ENCODE measurements at regions not wholly inside any gene's neighbourhood (a gene's known extent, or its start where the extent isn't known, plus 50 kb on each side); places are given as distances from the start of the nearest gene placed in this dataset.

DNA sequence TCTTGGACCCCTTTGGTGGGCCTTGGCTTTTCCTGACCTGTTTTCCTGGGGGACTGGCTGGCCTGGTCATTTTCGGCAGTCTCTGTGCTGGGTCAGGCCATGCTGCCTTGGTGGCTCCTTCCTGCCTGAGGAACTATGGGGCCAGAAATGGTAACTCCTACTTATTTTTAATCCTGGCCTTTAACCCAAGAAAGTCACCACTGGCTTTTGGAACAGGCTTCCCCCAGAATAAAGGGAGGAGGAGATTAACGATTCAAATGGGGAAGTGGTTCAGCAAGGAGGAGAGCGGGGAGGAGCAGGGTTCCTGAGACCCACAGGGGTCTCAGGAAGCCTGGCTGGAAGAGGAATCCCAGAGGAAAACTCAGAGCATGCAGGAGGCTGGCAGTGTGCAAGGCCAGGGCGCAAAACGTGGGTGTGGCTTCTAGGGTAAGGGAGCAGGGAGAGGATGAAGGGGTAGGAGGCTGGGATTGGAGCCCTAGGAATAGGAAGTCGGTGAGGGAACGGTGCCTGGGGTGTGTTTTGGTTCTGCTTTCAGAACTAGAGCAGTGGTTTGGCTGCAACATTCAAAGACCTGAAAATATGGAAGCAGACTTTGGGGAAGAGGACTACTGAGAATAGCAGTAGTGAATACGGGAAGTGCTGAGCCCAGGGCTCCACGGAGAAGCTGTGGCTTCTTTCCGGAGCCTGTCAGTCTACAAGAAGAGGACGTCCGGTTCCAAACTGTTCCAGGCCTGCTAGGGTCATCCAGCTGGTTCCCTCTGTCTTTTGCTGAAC is 271.1 kb upstream of the KLF4 start:
- DNase-seq: no peak

DNA sequence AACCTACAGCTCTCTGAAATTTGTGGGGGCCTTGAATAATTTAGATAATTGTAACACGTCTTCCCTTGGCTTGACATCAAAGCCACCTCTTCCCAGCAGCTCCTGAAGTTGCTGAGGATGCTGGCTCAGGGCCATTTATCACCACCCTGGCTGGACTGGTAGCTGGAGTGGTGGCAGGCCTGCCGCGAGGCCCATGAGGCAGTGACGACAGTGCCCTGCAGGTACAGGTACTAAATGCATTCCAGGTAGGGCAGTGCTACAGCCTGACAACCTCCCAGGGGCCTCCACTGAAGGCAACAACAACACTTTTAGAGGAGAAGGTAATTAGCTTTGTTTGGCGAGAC is 270.2 kb upstream of the KLF4 start:
- no peak for DNase-seq

DNA sequence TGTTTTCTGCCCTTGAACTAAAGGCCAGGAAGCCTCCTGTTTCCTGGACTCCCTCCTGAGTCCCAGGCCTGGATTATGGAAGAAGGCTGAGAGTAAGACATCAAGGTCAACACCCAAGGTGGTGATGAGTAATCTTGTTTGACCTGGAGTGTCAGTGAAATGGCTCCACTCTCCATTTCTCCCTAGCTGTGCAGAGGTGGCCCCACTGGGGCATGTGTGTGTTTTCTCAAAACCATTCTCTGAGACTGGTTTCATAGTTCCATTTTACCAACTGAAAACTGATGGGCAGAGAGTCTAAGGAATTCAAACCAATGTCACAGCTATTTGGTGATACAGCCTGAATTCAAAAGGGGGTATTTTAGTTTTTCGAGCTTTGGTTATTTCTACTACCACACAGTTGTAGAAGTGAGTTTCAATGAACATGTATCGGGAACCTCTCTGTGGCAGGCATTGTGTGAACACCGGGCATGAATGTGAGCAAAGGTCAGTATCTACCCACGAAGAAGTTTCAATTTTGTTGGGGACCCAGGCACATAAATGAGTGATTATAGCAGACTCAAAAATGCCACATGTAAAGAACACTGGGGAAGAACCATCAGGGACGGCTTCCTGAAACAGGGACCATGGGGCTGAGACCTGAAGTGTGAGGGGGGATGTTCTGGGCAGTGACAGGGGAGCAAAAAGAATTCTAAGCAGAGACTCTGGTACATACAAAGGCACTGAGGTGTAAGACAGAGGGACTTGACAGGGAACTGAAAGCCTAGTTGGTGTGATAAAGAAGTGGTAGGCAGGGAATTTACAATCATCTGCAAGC is 269.6 kb upstream of the KLF4 start:
- no peak for DNase-seq

DNA sequence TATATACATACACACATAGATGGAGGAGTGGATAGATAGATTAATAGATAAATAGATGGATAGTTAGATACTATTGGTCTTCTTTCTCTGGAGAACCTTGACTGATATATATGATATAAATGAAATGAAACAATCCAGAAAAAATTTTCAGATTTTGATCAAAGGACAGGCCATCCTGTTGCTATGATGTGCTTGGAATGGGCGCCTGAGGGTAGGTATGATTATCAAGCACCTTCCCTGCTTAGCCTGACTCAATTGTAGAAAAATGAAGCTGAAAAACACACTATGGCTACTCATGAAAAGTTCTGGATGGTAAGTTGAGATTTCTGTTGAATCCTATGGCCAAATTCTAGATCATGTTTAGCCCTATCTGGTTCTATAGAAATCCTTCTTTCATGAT is 266.5 kb upstream of the KLF4 start:
- DNase-seq: no peak

DNA sequence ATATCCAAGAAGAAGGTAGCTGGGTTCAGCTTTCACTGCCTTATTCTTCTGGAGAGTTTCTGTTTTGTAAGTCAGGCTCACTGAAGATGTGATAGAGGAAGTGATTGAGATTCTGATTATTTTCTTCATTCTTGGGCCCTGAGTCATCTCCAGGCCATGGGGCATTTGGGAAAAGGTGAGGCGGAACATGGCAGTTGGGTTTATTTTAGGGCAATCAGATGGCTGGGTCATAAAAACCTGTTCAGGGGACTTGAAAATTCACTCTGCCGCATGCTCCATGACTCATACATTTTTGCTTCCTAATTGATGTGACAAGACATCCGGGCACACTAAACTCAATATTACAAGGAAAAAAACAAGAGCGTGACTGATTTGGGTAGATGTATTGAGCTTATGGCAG is 265.7 kb upstream of the KLF4 start:
- peak; percentile 88 for DNase-seq

DNA sequence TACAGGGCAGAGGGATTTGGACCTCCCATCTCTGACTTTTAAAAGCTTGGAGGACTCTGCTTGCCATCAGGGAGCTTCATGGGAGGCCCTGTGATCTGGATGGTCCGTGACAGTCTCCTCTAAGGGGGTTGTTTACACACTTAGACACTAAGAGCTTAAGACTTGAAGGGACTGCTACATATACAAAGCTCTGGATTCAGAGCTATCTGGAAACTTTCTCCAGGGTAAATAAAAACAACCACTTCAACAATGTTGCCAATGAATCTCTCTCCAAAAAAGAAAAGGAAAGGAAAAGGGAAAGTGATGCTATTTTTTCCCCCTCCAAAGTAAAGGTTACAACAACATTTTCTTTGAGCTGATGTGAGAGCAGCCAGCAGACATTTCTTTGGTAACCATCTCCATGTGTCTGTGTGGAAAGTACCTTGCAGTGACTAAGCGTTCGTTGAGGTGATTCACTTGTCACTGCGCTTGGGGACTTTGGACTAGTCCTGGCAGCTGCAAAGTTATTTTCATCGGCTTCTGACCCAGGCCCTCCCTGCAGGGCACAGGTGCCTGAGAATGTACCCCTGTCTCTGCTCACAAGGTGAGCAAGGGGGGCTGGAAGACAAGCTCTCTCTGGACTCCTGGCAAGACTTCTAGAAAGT is 262.1 kb upstream of the KLF4 start:
- peak; percentile 53 for DNase-seq

DNA sequence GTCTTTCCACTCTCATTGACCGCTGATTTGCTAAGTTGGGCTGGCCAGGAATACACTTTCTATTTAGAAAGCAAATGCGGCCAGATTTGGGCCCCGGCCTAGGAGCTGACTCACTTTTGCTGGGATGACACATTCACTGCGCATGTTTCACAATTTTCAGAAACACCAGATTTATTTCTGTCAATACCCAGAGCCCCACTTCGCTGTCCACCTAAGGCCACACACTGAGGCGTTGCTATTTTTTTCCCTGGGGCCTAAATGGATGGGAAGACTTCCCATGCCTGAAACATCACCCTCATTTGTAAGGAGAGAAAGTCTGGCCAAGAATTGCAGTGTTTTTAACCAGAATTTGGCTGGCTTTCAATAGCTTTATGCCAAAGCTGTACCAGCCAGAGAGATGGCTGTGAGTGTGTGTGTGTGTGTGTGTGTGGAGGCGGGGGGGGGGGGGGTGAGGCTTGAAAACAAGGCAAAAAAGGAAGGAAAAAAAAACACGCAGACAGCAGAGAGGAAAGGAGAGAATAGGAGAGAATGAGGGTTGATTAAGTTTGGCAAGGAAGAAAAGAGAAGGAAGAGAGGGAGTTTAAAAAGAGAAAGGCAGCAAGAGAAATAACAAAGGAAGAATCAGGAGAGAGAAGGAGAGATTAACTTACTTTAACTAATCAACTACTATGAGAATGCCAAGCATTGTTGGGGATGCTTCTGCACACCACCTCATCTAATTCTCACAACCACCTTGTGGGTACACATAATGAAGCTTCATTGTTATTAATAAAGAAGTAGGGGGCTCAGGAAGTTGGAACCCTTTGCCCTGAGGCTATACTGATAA is 261.4 kb upstream of the KLF4 start:
- DNase-seq: peak; percentile 90

DNA sequence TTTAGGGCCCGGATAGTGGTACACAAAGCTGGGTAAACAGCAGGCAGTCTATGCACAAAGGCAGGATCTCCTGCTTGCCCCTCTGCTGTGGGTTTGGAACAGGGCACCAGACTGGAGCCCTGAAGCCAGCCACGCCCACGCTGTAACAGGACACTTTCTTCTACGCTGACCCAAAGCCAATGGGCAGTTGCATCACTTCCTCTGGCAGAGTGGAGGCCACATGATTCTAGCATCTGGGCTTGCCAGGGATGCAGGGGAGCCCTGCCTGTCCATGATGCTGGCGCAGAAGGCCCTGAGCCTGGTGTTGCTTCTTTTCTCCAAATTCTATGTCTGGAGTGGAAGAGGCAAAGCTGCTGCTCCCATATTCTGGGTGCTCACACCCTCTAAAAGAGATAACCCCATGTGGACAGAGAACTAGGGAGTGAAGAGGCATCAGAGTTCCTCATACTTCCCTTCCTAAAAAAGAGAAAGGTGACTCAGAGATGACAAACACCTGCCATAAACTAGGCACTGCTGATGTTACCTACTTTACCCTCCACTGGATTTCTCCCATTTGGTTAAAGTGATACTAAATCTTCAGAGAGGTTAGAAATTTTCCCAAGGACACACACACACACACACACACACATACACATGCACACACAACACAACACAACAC is 260.3 kb upstream of the KLF4 start:
- peak; percentile 83 for DNase-seq

DNA sequence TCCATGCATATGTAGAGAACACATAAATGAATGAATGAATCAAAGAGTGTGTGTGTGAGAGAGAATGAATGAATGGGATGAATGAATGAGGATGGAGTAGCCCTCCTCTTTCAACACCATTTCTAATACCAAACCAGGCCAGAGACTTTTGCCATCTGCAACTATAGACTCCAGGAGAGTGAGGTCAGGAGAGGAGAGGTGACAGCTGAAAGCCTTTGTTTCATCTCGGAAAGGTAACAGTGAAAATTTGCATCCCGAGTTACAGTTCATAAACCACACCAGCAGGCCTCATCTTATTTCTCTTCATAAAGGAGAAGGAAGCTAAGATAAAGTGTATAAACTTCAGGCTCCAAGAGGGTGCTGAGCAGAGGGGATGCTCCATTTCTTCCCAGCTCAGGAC is 255.3 kb upstream of the KLF4 start:
- no peak for DNase-seq

DNA sequence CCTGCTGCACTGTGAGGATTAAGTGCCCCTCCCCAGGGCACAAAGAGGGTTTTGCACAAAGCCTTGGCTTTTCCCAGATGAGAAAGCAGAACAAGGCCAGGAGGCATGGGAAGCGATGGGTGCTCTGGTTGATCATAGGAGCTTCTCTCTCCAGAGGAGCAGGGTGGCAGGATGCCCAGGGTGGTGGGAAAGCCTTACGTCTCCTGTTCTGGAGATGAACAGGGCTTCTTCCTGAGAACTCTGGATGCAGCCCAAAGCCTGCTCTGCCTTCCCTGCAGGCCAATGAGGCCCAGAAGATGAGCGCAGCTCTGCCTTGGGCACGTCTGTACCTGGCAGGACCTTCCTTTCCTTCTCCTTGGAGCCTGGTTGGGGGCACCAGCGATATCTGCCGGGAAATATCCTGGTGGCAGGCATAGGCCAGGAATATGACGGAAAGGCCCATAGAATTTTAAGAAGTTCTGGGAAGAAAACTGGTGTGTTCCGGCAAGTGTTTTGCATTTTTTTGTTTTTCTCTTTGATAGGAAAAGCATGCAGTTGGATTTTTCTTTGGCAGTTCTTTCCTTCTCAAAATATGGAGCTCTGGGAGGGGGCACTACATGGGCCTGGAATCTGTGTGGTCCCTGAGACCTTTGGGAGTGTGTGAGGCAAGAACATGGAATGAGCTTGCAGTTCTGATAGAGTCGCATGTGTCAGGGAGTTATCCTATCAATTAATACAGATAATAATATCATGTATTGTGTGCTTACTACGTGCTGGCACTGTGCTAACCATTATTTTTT is 253.2 kb upstream of the KLF4 start:
- no peak for DNase-seq

DNA sequence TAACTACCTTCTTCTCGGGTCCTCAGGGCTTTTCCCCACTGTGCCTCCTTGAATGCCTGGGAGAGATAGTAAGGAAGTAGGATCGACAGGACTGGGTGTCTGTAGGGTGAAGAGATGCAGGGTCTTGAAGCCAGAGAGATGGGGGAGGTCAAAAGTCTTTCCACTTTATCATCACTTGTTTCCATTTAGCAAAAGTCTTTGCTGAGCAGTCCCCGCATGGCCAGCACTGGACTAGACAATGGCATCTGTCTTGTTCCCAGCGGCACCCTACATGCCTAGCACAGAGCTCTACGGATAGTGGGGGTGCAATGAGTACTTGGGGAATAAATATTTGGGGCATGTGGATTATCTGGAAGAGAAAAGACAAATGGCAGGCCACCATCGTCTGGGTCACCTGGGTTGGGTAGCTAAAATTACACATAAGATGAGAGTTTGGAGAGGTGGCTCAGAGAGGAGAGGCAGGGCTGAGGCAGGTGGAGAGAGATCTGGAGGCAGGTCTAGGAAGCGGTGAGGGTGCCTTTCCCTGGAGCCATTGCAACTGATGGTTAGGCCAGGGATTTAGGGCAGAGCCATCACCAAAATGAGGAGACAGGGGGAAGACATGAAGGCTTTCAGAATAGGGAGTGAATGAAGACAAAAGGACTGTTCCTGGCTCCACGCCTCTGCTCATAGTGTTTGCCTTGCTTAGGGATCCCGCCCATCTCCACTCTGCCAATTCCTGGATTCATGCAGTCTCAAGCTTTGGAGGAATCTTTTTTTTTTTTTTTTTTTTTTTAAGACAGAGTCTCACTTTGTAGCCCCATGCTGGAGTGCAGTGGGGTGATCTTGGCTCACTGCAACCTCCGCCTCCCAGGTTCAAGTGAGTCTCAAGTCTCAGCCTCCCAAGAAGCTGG is 250.8 kb upstream of the KLF4 start:
- DNase-seq: no peak

DNA sequence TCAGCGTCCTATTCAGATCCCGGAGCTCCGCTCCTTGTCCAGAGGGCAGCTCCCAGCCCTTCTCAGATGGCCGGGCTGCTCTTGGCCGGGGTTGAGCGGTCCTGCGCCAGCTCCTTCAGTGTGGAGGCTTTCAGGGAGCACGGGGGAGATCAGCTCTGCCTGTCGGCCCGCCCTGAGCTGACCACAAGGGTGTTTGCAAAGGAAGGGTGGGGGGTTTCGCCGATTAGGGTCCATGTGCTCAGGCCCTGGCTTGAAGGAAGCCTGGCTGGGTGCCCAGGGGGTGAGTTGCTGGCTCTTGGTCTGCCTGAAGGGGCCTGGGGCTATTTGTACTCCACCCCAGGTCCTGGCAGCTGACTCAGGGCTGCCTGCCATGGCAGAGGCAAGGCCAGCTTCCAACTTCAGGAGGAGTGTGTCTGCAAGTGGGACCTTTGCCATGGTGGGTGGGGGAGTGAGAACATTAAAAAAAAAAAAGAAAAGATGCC is 250.1 kb upstream of the KLF4 start:
- no peak for DNase-seq

DNA sequence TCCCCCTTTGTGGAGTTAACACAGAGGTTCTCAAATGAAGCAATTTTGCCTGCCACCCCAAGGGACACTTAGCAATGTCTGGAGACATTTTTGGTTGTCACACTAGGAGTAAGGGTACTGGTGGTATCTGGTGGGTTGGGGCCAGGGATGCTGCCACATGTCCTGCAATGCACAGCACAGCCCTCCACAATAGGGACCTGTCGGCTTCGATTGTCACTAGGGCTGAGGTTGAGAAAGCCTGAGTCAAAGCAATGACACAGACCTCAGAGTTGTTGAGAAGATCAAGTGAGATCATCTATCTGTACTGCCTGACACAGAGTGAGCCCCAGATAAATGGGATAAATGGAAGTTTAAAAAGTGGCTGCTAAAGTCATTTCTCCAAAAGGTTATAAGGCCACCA is 249.2 kb upstream of the KLF4 start:
- no peak for DNase-seq

DNA sequence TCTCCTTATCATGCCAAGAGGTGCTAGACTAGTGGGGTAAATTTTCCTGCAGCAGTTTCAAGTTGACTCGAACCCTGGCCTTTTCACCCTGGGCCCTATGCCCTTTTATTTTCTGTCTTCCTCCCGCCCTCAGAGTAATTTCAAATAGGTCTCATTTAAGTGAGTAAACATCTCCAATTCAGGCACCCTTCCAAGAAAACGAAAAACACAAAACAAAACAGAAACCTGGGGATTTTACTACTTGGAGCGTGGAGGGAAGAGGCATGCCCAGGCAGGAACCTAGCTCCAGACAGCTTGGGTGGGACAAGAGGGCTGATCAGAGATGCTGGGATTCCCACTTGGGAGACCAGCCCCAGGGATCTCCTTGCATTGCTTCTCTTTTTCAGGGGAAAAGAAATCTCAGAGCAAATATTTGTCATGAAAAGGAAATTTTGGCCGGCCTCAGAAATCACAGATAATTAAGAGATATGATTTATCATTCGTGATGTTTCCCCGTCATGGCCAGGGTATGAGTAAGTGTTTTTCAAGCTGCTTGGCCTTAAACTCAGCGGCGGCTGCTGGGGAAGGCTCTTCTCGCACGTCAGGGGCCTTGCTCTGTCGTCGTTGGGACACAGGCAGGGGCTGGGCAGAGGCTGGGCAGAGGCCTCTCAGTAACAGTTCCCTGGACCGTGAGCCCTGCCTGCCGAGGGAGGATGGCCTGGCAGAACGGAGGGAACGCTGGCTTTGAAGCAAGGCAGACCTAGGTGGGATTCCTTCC is 248.6 kb upstream of the KLF4 start:
- DNase-seq: peak; percentile 33

DNA sequence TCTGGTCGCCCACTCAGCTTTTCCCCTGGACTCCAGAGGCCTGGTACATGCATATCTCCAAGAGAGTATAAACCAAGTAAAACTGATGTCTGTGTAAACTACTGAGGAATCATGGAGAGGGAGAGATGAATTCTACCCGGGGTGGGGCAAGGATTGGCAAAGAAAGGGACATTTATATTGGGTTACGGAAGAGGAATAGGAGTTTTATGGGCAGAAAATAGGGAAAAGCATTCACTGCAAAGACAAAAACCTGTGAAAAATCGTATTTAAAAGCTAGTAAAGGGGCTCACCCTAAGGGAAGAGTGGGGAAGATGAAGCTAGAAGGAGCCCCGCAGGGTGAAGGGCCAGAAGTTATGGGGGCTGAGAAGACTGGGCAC is 248.0 kb upstream of the KLF4 start:
- no peak for DNase-seq

DNA sequence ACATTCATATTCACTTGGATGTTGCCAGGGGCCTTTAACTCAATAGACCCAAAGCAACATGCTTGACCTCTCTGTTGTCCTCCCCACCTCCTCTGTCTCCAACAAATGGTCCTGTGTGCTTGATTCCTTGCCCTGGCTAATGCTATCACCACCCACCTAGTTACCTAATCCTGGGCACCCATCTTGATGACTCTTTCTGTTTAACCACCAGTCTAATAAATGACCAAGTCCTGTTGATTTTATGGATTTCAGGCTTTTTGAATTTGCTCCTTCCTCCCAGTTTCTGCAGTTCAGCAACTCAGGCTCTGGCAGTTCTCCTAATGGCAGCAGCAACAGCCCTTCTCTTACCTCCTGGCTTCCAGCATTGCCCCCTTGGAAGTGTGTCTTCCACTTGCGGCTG is 246.3 kb upstream of the KLF4 start:
- no peak for DNase-seq

DNA sequence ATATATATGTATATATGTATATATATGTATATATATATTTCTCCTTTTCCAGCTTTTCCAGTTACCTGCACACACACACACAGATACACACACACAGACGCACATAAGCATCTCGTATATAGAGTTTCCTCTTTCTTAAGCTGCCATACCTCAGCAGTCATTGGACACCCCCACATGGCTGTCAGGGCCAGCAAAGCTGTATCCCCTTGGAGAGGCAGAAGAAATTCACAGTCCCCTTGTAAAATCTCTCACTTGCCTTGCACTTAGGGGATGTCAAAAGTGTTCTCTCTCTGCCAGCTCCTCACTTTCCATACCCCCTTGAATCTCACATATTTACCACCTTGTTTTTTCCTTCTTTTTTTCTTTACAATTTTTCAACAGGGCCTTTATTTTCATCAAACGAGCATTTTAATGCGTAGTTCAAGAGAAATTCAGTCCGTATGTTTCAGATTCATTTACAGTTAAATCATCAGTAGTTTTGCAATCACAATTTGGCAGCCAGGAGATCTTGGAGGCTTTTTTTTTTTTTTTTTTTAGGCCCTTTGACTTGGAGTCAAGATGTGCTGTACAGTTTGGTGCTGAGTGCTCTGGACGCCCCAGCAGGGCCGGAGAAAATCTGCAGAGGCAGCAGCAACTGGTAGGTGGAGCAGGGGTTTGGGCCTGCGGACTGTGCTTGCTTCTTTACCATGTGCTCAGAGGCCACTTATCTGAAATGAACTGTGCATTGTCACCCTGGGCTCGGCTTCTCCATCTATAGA is 244.9 kb upstream of the KLF4 start:
- DNase-seq: no peak

DNA sequence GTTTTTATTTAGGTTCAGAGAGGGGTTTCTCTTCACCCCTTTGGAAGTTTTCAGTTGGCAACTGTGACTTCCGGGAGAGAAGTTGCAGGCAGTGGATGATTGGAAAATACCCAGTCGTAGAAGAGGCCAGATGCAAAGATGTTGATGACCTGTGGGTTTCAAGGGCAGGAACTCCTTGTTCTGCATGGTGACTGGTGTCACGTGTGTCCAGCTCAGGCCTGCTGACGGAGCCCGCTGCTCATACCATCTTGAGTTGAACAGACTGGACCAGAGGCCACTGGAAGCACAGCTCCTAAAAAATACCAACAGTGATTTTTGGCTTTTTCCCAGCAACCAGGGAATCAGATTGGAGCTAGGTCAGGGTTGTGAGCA is 243.9 kb upstream of the KLF4 start:
- peak; percentile 56 for DNase-seq

Data from dermis blood vessel endothelial cell (primary cell).